ENCODE measurements at regions not wholly inside any gene's neighbourhood (a gene's known extent, or its start where the extent isn't known, plus 50 kb on each side); places are given as distances from the start of the nearest gene placed in this dataset.

DNA sequence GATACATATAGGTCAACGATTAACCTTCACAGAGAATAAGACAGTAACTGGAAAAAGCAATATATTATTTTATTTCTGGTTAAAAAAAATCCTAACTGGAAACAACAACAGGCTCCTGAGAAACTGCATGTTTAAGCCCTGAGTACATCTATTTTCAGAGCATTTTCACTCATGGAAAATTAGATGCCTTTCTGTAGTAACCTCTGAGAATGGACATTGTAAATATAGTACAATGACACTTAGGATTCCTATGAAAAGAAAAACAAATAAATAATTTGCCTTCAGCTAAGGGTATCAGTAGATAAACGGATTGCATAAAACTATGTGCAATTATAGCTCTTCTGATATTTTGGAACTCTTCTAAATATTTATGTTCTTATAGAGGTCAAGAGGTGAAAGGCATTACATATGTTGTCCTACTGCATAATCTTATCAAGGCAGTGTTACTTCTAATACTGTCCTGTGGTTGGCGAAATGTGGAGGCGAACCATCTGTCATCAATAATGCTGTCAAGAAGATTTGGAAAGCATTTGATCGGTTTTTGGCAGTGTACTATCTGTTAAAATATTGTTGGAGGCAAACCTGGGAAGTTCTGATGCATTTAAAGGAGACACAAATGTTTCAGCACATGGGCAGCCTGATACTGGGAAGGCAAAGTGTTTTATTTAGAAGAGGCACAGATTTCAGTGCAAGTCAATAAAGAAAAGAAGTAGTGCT lies 381.8 kb downstream of the BTG1 start:
- H3K27ac ChIP-seq: no peak overlapping the region
- no peaks in the 10 kb centered on the region for H3K9me3 ChIP-seq (ENCODE audit: low read depth)
- H3K4me2 ChIP-seq: no peak overlapping the region
- no peak for DNase-seq (ENCODE audit: low spot score)
- H3K36me3 ChIP-seq (replicated peaks; ENCODE audit: insufficient read depth, low read depth): no peaks in the 10 kb centered on the region
- H3K4me3 ChIP-seq: no peak overlapping the region
- no peaks in the 10 kb centered on the region for H3K4me1 ChIP-seq (ENCODE audit: insufficient read depth)
- no peak overlapping the region for H2AFZ ChIP-seq
- no peaks in the 10 kb centered on the region for H3K9me2 ChIP-seq (replicated peaks; ENCODE audit: insufficient read depth)
- H3K79me2 ChIP-seq: no peaks in the 10 kb centered on the region
- TF ChIP-seq EZH2 (IDR thresholded peaks at IDR 0.05; ENCODE audit: borderline replicate concordance): no peak
- no peak for TF ChIP-seq EZH2phosphoT487 (IDR thresholded peaks at IDR 0.05; ENCODE audit: low read depth, severe bottlenecking, unreplicated experiment)
- TF ChIP-seq, protein P1, sequence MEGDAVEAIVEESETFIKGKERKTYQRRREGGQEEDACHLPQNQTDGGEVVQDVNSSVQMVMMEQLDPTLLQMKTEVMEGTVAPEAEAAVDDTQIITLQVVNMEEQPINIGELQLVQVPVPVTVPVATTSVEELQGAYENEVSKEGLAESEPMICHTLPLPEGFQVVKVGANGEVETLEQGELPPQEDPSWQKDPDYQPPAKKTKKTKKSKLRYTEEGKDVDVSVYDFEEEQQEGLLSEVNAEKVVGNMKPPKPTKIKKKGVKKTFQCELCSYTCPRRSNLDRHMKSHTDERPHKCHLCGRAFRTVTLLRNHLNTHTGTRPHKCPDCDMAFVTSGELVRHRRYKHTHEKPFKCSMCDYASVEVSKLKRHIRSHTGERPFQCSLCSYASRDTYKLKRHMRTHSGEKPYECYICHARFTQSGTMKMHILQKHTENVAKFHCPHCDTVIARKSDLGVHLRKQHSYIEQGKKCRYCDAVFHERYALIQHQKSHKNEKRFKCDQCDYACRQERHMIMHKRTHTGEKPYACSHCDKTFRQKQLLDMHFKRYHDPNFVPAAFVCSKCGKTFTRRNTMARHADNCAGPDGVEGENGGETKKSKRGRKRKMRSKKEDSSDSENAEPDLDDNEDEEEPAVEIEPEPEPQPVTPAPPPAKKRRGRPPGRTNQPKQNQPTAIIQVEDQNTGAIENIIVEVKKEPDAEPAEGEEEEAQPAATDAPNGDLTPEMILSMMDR (IDR thresholded peaks at IDR 0.05; ENCODE audit: poor library complexity): no peak
- no peaks in the 10 kb centered on the region for H3K27me3 ChIP-seq
- no peaks in the 10 kb centered on the region for H4K20me1 ChIP-seq (ENCODE audit: insufficient read depth, poor library complexity, severe bottlenecking)
- 56% methylated on average over 5 of the region's 5 CpGs for WGBS (ENCODE audit: low lambda C conversion rate, missing lambda C conversion rate)

DNA sequence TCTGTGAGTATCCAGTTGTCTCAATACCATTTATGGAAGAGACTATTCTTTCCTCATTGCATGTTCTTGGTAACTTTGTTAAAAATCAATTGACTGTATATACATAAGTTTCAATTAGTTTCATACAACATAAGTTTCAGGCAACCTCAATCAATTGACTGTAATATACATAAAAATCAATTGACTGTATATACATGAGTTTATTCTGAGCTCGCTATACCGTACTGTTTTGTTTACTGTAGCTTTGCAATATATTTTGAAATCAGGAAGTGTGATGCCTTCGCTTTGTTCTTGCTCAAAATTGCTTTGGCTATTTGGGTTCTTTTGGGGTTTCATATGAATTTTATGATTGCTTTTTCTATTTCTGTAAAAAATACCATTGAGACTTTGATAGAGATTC lies 392.0 kb downstream of the BTG1 start:
- no peaks in the 10 kb centered on the region for H3K36me3 ChIP-seq (replicated peaks; ENCODE audit: insufficient read depth, low read depth)
- H3K4me3 ChIP-seq: no peak overlapping the region
- H3K27me3 ChIP-seq: no peaks in the 10 kb centered on the region
- no peak for DNase-seq (ENCODE audit: low spot score)
- TF ChIP-seq EZH2 (IDR thresholded peaks at IDR 0.05; ENCODE audit: borderline replicate concordance) (no peak), EZH2phosphoT487 (IDR thresholded peaks at IDR 0.05; ENCODE audit: low read depth, severe bottlenecking, unreplicated experiment) (no peak)
- TF ChIP-seq, protein P1 (IDR thresholded peaks at IDR 0.05; ENCODE audit: poor library complexity): no peak
- no peaks in the 10 kb centered on the region for H4K20me1 ChIP-seq (ENCODE audit: insufficient read depth, poor library complexity, severe bottlenecking)
- no peaks in the 10 kb centered on the region for H3K9me2 ChIP-seq (replicated peaks; ENCODE audit: insufficient read depth)
- H3K4me2 ChIP-seq: no peak overlapping the region
- peaks cover 9% of the 10 kb centered on the region for H3K9me3 ChIP-seq (ENCODE audit: low read depth)
- WGBS (ENCODE audit: low lambda C conversion rate, missing lambda C conversion rate): 95% methylated on average over 3 of the region's 3 CpGs
- H2AFZ ChIP-seq: no peak overlapping the region
- no peaks in the 10 kb centered on the region for H3K4me1 ChIP-seq (ENCODE audit: insufficient read depth)
- no peaks in the 10 kb centered on the region for H3K79me2 ChIP-seq
- no peak overlapping the region for H3K27ac ChIP-seq

DNA sequence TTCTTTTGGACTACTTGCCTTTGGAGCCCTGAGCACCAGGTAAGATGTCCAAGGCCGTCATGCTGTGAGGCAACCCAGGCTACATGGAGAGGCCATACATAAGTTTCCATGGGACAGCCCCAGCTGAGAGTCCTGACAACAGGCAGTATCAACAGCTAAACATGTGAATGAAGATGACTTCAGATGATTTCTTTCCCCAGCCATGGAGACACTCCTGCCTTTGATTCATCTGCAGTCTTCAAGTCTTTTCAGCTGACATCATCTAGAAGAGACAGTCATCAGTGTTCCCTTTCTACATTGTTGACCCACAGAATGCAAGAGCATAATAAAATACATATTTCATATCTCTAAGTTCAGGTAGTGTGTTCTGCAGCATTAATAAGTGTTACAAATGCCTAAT lies 398.7 kb downstream of the BTG1 start:
- Histone ChIP-seq H3K27ac (no peak overlapping the region), H3K27me3 (no peaks in the 10 kb centered on the region), H2AFZ (no peak overlapping the region), H3K4me1 (ENCODE audit: insufficient read depth) (no peaks in the 10 kb centered on the region), H3K4me2 (no peak overlapping the region), H3K9me3 (ENCODE audit: low read depth) (no peaks in the 10 kb centered on the region), H3K4me3 (no peak overlapping the region), H3K79me2 (no peaks in the 10 kb centered on the region), H4K20me1 (ENCODE audit: insufficient read depth, poor library complexity, severe bottlenecking) (no peaks in the 10 kb centered on the region), H3K36me3 (replicated peaks; ENCODE audit: insufficient read depth, low read depth) (no peaks in the 10 kb centered on the region), H3K9me2 (replicated peaks; ENCODE audit: insufficient read depth) (no peaks in the 10 kb centered on the region)
- no peak for DNase-seq (ENCODE audit: low spot score)
- TF ChIP-seq EZH2 (IDR thresholded peaks at IDR 0.05; ENCODE audit: borderline replicate concordance) (no peak), EZH2phosphoT487 (IDR thresholded peaks at IDR 0.05; ENCODE audit: low read depth, severe bottlenecking, unreplicated experiment) (no peak)
- TF ChIP-seq, protein P1 (IDR thresholded peaks at IDR 0.05; ENCODE audit: poor library complexity): no peak
- 100% methylated on average over 1 of the region's 1 CpG for WGBS (ENCODE audit: low lambda C conversion rate, missing lambda C conversion rate)

Measured in hepatocyte (in vitro differentiated cells).